Gastroesophageal sphincter (tissue), 3 donors: ENCODE measurements at regions not wholly inside any gene's neighbourhood (a gene's known extent, or its start where the extent isn't known, plus 50 kb on each side); places are given as distances from the start of the nearest gene placed in this dataset.

Experiments used
- CTCF ChIP-seq, 4 experiments: fragments of 200-600 bp in 2 of 4; fragments of 450-650 bp in 2 of 4; sonication (generic) in 1 of 4; IDR thresholded peaks; one replicate each; pipeline ENCODE4 v1.5.1; 2017 to 2019; ENCODE audit warnings: antibody characterized with exemption in 4 of 4, mild to moderate bottlenecking in 2 of 4, moderate library complexity in 2 of 4
- EP300 ChIP-seq: sonication (generic); formaldehyde crosslinking; IDR thresholded peaks from one replicate; pipeline ENCODE4 v1.6.1; 2017; ENCODE audit warnings: antibody characterized with exemption, mild to moderate bottlenecking
- POLR2A ChIP-seq, 2 donors: fragments of 450-650 bp; IDR thresholded peaks; one replicate each; pipeline ENCODE4 v1.6.1; 2017; ENCODE audit warnings: antibody characterized with exemption in 2 of 2, mild to moderate bottlenecking in 2 of 2, moderate library complexity in 1 of 2

GRCh38 chr4:145279122-145279960 is 99.0 kb upstream of the OTUD4 start:
- no peak for TF ChIP-seq EP300
- TF ChIP-seq CTCF (IDR thresholded peaks at IDR 0.05) = no peak
- no peak for TF ChIP-seq POLR2A (IDR thresholded peaks at IDR 0.05)
